ENCODE measurements at regions not wholly inside any gene's neighbourhood (a gene's known extent, or its start where the extent isn't known, plus 50 kb on each side); places are given as distances from the start of the nearest gene placed in this dataset.

DNA sequence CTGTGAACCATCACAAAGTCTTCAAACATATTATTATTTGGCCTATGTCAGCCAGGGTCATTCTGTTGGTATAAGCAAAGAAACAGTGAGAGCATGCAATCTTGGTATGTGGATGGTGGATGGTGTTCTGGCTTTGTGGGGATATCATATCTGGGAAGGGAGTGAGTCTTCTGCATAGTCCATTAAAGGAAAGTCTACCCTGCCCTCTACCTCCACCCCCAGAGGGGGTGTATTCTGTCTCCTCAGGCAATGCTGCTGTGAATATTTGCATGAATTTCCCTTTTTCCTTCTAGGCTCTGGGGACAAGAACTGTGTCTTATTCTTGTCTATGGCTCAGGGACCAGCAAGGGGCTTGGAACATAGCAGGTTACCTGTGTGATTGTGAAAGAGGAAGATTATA is 495.8 kb downstream of the PDCD6IP start:
- no peak for DNase-seq (ENCODE audit: low spot score)

DNA sequence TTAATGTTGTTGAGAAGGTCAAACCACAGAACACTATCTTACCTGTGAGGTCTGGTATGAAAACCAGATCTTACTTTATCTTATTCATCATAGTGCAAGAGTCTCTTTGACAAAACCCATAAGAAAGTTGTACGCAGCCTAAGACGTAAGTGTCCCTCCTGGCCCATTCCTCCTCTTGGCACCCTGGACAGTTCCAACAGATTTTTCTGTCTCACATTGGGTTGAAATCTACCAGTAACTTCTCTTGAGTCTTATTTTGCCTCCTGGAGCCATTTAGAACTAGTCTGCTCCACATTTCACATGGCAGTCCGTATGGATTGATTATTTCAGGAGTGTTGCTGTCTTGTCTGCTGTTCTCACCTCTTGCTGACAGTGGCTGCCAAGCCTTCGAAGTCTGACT is 498.4 kb downstream of the PDCD6IP start:
- DNase-seq (ENCODE audit: low spot score), result no peak

- no peak for DNase-seq (ENCODE audit: low spot score)
These were observed 500.2 kb downstream of the PDCD6IP start for GRCh38 chr3:34298653-34299052.

DNA sequence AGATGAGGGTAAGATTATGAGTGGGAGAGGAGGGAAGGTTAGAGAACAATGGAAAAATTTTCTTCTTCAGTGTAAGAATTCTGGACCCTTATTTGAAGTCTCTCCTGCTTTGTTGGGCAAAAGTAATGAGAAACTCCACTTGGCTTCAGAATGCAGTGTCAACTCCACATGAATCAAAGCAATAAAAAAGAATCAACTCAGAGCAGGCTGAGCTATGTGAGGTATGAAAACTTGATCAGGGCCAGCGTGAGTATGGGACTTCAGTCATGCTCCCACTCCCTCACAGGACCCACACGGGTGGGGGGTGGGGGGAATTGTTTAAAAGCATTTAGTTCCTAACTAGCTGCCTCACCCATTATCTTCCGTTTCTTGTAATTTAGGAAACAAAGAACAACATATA is 502.2 kb downstream of the PDCD6IP start:
- no peak for DNase-seq (ENCODE audit: low spot score)

DNA sequence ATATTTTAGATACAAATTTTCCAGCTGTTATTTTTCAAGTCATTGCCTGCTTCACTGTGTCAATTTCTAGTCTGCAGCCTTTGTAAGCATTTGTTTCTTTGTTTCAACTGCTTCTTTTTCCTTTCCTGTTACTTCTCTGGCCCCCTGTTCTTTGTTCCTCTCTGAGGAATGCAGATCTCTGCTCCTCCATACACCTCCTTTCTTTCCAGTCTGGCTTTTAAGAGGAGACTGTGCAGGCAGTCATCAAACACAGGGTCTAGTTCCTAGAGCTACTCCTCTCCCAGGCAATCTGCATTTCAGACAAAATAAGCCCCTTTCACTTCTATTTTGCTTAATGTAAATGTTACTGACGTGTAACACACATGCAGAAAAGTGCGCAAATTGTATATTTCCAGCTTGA is 502.9 kb downstream of the PDCD6IP start:
- DNase-seq (ENCODE audit: low spot score), result no peak

GRCh38 chr3:34305266-34305665 is 506.8 kb downstream of the PDCD6IP start:
- DNase-seq (ENCODE audit: low spot score), result no peak

DNA sequence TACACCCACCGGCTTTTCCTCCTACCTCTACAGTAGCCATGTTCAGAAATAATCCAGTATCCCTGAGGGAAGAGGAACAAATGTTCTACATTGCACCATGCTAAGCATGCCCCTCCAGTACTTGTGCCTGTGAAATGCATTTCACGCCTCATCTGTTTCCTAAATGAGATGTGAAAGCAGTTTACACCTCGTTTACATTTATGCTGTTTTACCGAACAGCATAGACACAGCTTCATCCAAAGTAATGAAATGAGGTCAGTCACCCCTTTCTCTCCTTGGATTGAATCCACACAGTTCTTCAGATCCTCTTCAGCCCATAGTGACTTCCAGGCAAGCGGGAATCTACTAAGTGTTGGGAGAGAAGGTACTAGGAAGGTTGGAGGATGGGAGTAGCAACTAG is 514.3 kb downstream of the PDCD6IP start:
- no peak for DNase-seq (ENCODE audit: low spot score)

DNA sequence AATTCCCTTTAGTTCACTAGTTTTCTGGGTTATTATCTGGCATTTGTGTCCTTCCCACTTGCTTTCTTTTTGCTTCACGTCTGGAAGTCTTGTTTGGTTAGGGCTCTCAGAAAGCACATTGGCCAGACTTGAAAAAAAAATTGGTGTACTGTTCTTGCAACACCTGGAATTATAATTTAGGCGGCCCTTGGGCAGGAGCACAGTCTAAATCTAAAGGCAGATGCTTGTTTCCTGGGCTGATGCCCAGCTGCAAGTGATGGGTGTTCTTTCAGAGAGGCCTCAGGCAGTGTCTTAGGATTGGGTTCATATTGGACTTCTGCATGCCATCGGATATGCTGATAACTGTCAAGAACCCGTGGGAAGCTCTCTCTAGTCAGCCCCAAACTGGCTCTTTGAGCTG is 521.5 kb downstream of the PDCD6IP start:
- DNase-seq (ENCODE audit: low spot score), result no peak

DNA sequence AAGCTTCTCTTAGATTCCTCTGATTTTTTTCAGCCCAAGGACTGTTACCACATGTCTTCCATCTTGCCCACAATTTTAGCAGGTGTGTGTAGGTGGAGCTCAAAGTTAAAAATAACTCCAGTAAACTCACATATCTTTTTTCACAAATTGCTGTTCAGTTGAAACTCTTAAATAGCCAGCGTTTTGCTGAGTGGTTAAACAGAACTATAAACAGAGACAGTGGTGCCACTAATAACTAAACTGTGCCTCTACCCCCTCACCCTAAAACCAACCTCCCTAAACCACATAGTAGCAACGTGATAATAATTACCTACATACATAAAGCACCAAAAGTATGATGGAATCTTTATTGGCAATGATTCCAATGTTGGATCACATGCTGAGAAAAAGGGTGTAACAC is 525.1 kb downstream of the PDCD6IP start:
- DNase-seq (ENCODE audit: low spot score), result no peak

DNA sequence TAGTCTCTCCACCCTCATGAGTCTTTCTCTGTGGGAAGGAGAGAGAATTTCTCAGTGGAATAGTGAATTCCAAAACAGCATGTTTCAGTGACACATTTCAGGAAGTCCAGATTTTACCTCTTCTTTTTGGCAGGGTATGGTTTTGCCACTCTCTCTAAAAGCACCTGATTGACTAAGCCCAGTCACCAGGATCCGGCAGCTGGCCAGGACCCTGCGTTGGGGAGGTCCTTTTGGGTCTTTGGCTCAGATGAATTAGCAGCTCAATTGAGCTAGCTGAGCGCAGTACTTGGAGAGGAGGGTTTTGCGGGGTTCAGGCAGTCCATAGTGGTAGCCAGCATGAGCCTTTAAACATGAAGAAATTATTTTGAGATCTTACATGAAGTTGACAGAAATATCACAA is 548.2 kb downstream of the PDCD6IP start:
- DNase-seq (ENCODE audit: low spot score), result no peak

- no peak for DNase-seq (ENCODE audit: low spot score)
These were observed 553.7 kb downstream of the PDCD6IP start for GRCh38 chr3:34351882-34352777.

DNA sequence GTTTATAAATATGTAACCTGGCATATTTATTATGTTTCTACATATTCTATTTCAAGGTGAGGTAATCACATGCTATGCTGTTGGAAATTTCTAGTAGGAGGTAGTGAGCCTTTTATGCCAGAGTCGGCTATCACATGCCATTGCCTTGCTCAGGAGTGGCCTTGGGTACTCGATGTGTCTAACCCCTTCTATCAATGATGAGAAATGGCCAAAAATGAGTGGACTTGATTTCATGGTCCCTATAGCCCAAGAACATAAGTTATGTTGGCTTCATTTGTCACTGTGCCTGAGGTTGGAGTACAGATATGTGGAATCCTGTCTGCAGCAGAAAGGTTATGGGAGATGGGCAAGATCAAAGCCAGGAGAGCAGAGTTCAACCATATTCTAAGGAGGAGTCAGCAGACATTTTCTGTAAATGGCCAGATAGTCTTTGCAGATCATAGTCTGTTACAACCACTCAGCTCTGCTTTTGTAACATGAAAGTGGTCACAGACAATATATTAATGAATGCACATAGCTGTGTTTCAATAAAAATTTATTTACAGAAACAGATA is 554.4 kb downstream of the PDCD6IP start:
- no peak for DNase-seq (ENCODE audit: low spot score)

GRCh38 chr3:34357461-34357860 is 559.0 kb downstream of the PDCD6IP start:
- DNase-seq (ENCODE audit: low spot score), result no peak

DNA sequence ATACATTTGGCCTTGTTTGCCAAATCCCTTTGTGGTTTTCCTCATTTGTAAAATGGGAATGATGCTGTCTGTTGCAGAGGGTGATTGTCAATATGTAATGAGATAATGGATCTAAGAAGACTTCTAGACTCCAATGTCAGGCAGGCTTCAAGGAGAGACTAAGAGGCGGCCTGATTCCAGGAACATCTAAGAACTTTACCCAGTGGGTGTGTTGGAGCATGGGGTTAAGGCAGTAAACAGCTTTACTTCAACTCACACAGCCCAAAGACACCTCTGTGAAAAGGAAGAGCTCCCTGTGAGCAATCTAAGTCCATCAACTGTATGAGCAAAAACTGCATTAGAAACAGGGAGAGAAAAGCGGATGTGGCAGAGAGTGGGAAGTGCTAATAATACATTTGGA is 560.6 kb downstream of the PDCD6IP start:
- DNase-seq (ENCODE audit: low spot score), result no peak

DNA sequence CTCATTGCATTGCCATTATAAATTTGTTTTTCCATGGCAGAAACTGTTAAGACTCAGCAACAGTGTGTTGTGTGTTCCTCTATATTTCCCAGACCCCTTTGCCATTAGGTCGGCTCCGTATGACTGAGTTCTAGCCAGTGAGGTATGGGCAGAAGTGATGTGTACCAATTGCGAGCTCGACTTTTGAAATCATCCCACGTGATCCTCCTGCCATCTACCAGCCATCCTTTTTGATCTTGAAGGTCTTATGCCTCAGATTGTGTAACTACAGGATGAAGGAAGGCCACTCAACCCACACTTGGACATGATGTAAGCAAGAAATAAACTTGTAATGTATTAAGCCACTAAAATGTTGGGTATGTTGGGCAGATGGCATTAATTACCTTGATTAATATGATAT is 562.3 kb downstream of the PDCD6IP start:
- DNase-seq (ENCODE audit: low spot score), result no peak

- DNase-seq (ENCODE audit: low spot score), result no peak
These were observed 563.5 kb downstream of the PDCD6IP start for GRCh38 chr3:34361921-34362320.

DNA sequence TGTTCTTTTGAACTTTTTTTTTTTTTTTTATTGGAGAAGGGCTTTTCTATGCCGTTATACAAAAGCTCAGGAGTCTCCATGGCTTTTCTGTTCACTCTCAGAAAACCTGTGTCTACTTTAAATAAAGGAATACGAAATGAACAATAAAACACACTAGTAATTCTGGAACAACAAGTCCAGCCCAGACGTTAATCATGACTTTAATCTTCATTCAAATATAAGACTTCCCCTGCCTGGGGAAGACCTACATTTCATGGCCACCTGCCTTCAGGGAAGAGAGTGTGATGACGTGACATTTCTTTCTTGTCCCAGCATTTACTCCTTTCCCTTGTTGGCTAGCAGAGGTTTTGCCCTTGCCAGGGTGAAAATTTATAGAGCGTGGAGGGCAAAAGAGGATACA is 564.5 kb downstream of the PDCD6IP start:
- DNase-seq (ENCODE audit: low spot score), result no peak

DNA sequence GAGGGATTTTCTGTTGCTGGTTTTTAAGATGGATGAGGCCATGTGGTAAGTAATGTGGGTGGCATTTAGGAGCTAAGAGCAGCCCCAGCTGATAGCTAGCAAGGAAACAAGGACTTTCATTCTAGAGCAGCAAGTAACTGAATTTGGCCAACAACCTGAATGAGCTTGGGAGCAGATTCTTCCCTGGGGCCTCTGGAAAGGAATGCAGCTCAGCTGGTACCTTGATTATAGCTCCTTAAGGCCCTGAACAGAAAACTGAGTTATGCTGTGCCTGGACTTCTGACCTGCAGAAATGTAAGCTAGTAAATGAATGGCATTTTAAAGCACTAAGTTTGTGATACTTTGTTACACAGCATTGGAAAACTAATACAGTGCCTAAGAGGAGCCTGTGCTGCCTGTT is 565.5 kb downstream of the PDCD6IP start:
- DNase-seq (ENCODE audit: low spot score), result no peak

DNA sequence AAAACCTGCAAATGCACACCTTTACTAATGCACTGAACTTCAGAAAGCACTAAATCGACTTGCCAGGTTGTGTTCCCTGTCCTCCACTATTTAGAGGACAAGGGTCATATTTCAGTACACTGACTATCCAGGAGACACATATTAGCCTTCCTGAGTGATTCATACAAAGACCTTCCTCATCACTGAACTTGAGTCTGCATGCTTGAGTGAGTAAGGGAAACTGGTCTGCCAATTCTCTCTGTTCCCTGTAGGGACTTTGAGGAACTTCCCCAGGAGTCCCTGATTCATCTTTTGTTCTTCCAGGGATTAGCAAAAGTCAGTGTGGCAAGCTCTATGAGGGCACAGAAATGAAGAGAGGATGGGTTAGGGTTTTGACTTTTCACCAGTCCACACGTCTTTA is 565.9 kb downstream of the PDCD6IP start:
- DNase-seq (ENCODE audit: low spot score), result no peak

GRCh38 chr3:34365231-34365630 is 566.8 kb downstream of the PDCD6IP start:
- DNase-seq (ENCODE audit: low spot score), result no peak

DNA sequence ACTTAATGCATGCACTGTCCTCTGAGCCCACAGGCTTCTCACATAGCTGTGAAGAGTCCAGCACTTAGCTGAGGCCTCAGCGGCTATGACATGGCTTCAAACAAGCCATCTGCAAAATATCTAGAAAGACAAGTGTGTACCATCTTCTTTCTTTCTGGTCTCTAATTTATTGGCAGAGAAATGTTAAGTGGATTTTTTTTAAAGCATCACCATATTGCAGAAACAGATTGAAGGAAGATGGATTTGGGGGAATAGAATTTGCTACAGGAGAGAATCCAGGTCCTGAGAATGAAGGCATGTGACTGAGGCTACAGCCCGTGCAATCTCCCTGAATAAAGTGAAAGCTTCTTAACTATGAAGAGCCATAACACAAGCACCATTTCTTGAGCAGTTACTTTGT is 567.3 kb downstream of the PDCD6IP start:
- DNase-seq (ENCODE audit: low spot score), result no peak

- DNase-seq (ENCODE audit: low spot score), result no peak
These were observed 569.1 kb downstream of the PDCD6IP start for GRCh38 chr3:34367521-34367920.

DNA sequence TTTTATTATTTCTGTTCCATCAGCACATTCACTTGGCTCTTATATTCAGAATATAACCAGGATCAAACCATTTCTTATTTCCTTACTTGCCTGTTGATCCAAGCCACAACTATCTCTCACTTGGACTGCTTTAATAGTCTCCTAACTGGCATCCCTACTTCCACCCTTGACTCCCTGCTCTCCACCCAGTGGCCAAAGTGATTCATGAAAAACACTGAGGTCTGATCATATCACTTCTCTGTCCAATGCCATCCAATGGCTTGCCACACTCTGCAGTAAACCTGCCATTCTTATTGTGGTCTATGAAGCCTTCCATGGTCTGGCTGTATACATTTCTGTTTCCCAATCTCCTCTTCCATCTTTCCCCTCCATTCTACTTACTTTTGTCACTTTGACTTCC is 576.1 kb downstream of the PDCD6IP start:
- DNase-seq (ENCODE audit: low spot score), result no peak

GRCh38 chr3:34376691-34377090 is 578.3 kb downstream of the PDCD6IP start:
- DNase-seq (ENCODE audit: low spot score), result no peak

Measured in ureter (tissue), 1 donor.